IMR-90 (cell line): ENCODE measurements at regions not wholly inside any gene's neighbourhood (a gene's known extent, or its start where the extent isn't known, plus 50 kb on each side); places are given as distances from the start of the nearest gene placed in this dataset.

Experiments used
- ATAC-seq: fragments of 200-7000 bp; cut with Tn5 transposase; 2 replicates; pipeline ENCODE4 v1.9.1; 2020; ENCODE audit warnings: low read depth, mild to moderate bottlenecking, moderate library complexity
- BruUV-seq: library from RNA; stranded (reverse); fragments of 400-500 nt; replicated peaks from 2 replicates; lab custom pipeline; 2021; lab: Mats Ljungman, UMichigan
- CTCF ChIA-PET: fragments of 300-600 bp; formaldehyde crosslinking; extraction: SDS; loops from one replicate; lab custom pipeline; 2021; ENCODE audit warnings: antibody characterized with exemption; lab: Yijun Ruan, JAX
- POLR2A ChIA-PET: fragments of 300-600 bp; sonication (Branson Sonifier 250); formaldehyde crosslinking; loops from one replicate; lab custom pipeline; 2022; ENCODE audit warnings: antibody characterized with exemption; ENCODE audit not compliant: unreplicated experiment; lab: Charles Lee
- DNase-seq: peaks from one replicate; pipeline ENCODE4 v3.0.0; 2013
- H2AFZ ChIP-seq: replicated peaks from 2 replicates; pipeline ENCODE3; 2013; ENCODE audit warnings: low read length, mild to moderate bottlenecking; ENCODE audit not compliant: poor library complexity
- H2AK5ac ChIP-seq: 2 replicates; pipeline ENCODE4 v1.6.1; 2013; ENCODE audit warnings: low read depth, low read length, inconsistent platforms
- H2AK9ac ChIP-seq: replicated peaks from 2 replicates; pipeline ENCODE3; 2013; ENCODE audit warnings: mild to moderate bottlenecking, low read depth, low read length, moderate library complexity; ENCODE audit not compliant: poor library complexity
- H2BK120ac ChIP-seq: 2 replicates; pipeline ENCODE4 v1.6.1; 2013; ENCODE audit warnings: low read depth, low read length, inconsistent platforms
- H2BK15ac ChIP-seq: 3 replicates; pipeline ENCODE4 v1.6.1; 2013; ENCODE audit warnings: low read depth, low read length, inconsistent platforms
- H2BK20ac ChIP-seq: 2 replicates; pipeline ENCODE4 v1.6.1; 2013; ENCODE audit warnings: low read depth, mild to moderate bottlenecking, inconsistent platforms, low read length, moderate library complexity
- H2BK5ac ChIP-seq: 2 replicates; pipeline ENCODE4 v1.6.1; 2013; ENCODE audit warnings: mild to moderate bottlenecking, low read depth, low read length, inconsistent platforms; ENCODE audit not compliant: poor library complexity, severe bottlenecking
- H3K14ac ChIP-seq: replicated peaks from 2 replicates; pipeline ENCODE4 v1.6.1; 2013; ENCODE audit warnings: low read depth, low read length, inconsistent platforms
- H3K18ac ChIP-seq: 2 replicates; pipeline ENCODE4 v1.6.1; 2013; ENCODE audit warnings: low read depth, low read length, control low read depth
- H3K23ac ChIP-seq: 2 replicates; pipeline ENCODE4 v1.6.1; 2013; ENCODE audit warnings: low read depth, low read length, inconsistent platforms
- H3K27ac ChIP-seq: 2 replicates; pipeline ENCODE4 v1.5.1; 2013; ENCODE audit warnings: mild to moderate bottlenecking, control low read depth, low read length; ENCODE audit not compliant: insufficient read depth
- H3K27me3 ChIP-seq: 2 replicates; pipeline ENCODE4 v1.6.1; 2013; ENCODE audit warnings: low read length; ENCODE audit not compliant: control insufficient read depth, insufficient read depth
- H3K36me3 ChIP-seq: 2 replicates; pipeline ENCODE4 v1.6.1; 2013; ENCODE audit warnings: low read length, mixed read lengths; ENCODE audit not compliant: control insufficient read depth, insufficient read depth
- H3K4ac ChIP-seq: 2 replicates; pipeline ENCODE4 v1.6.1; 2013; ENCODE audit warnings: low read depth, low read length, inconsistent platforms
- H3K4me1 ChIP-seq: 2 replicates; pipeline ENCODE4 v1.6.1; 2013; ENCODE audit warnings: low read length, mixed read lengths; ENCODE audit not compliant: control insufficient read depth, insufficient read depth
- H3K4me2 ChIP-seq: 2 replicates; pipeline ENCODE4 v1.6.1; 2013; ENCODE audit warnings: low read depth, mild to moderate bottlenecking, control low read depth, low read length, moderate library complexity
- H3K4me3 ChIP-seq: 2 replicates; pipeline ENCODE4 v1.5.1; 2013; ENCODE audit warnings: low read depth, mild to moderate bottlenecking, control low read depth, low read length, moderate library complexity; ENCODE audit not compliant: insufficient read depth
- H3K56ac ChIP-seq: 2 replicates; pipeline ENCODE4 v1.6.1; 2013; ENCODE audit warnings: low read length, inconsistent platforms; ENCODE audit not compliant: insufficient read depth; ENCODE audit errors: extremely low read depth
- H3K79me1 ChIP-seq, 2 experiments: 2 replicates each; pipeline ENCODE4 v1.6.1; 2013; ENCODE audit warnings: low read length in 2 of 2, inconsistent platforms in 1 of 2, low read depth in 1 of 2
- H3K9ac ChIP-seq: 2 replicates; pipeline ENCODE4 v1.6.1; 2013; ENCODE audit warnings: low read depth, low read length, control low read depth
- H3K9me1 ChIP-seq: 2 replicates; pipeline ENCODE4 v1.6.1; 2013; ENCODE audit warnings: low read length, inconsistent platforms; ENCODE audit not compliant: insufficient read depth
- H3K9me3 ChIP-seq: 2 replicates; pipeline ENCODE4 v1.6.1; 2013; ENCODE audit warnings: low read length; ENCODE audit not compliant: control insufficient read depth, insufficient read depth
- H4K20me1 ChIP-seq: 2 replicates; pipeline ENCODE4 v1.6.1; 2013; ENCODE audit warnings: low read length, inconsistent platforms; ENCODE audit not compliant: insufficient read depth
- H4K5ac ChIP-seq: 2 replicates; pipeline ENCODE4 v1.6.1; 2013; ENCODE audit warnings: mild to moderate bottlenecking, low read depth, low read length, control low read depth
- H4K8ac ChIP-seq, 2 experiments: 2 replicates each; pipeline ENCODE4 v1.6.1; 2013; ENCODE audit warnings: low read depth in 2 of 2, low read length in 2 of 2, control low read depth in 1 of 2, inconsistent platforms in 1 of 2
- H4K91ac ChIP-seq: 2 replicates; pipeline ENCODE4 v1.6.1; 2013; ENCODE audit warnings: low read depth, low read length, inconsistent platforms; ENCODE audit not compliant: insufficient read depth
- BHLHE40 ChIP-seq: fragments of 150-350 bp; IDR thresholded peaks from 2 replicates; pipeline ENCODE4 v1.6.1; 2016; ENCODE audit warnings: mild to moderate bottlenecking, low read depth, low read length
- CEBPB ChIP-seq: IDR thresholded peaks from 2 replicates; pipeline ENCODE4 v1.6.1; 2012; ENCODE audit warnings: low read depth, low read length, improper control_type of control experiment
- CHD1 ChIP-seq: IDR thresholded peaks from 2 replicates; pipeline ENCODE4 v1.6.1; 2012; ENCODE audit warnings: low read depth, low read length, improper control_type of control experiment
- FOS ChIP-seq: fragments of 150-350 bp; IDR thresholded peaks from 2 replicates; pipeline ENCODE4 v1.6.1; 2016; ENCODE audit warnings: low read depth, low read length
- MAFK ChIP-seq: IDR thresholded peaks from 2 replicates; pipeline ENCODE4 v1.6.1; 2012; ENCODE audit warnings: low read depth, low read length, improper control_type of control experiment
- MAZ ChIP-seq: IDR thresholded peaks from 2 replicates; pipeline ENCODE4 v1.6.1; 2012; ENCODE audit warnings: low read depth, mild to moderate bottlenecking, low read length, improper control_type of control experiment, moderate library complexity, borderline replicate concordance
- POLR2A ChIP-seq: IDR thresholded peaks from 2 replicates; pipeline ENCODE4 v1.6.1; 2012; ENCODE audit warnings: mild to moderate bottlenecking, low read depth, low read length
- RAD21 ChIP-seq: IDR thresholded peaks from 2 replicates; pipeline ENCODE4 v1.6.1; 2012; ENCODE audit warnings: low read length, improper control_type of control experiment
- RCOR1 ChIP-seq: IDR thresholded peaks from 2 replicates; pipeline ENCODE4 v1.6.1; 2012; ENCODE audit warnings: mild to moderate bottlenecking, low read length, improper control_type of control experiment; ENCODE audit not compliant: insufficient replicate concordance
- RFX5 ChIP-seq: IDR thresholded peaks from 2 replicates; pipeline ENCODE4 v1.8.0; 2012; ENCODE audit warnings: low read depth, mild to moderate bottlenecking, low read length, moderate library complexity
- USF2 ChIP-seq: fragments of 150-350 bp; IDR thresholded peaks from 2 replicates; pipeline ENCODE4 v1.6.1; 2017; ENCODE audit warnings: mild to moderate bottlenecking, antibody characterized with exemption, low read length, low read depth
- WGBS, 2 experiments: methylation state at CpG; one replicate each; pipeline versions ENCODE4 v1.1.5 to v1.1.7; 2013; ENCODE audit warnings: missing lambda C conversion rate in 2 of 2; ENCODE audit not compliant: insufficient read length in 1 of 2; ENCODE audit errors: extremely low coverage in 2 of 2; 5-methylcytosine and 5-hydroxymethylcytosine counted together
- dilution Hi-C: fragments of 300-500 bp; cut with HindIII; formaldehyde crosslinking; loops from one replicate; pipeline ENCODE4 v1.14.3; 2018; ENCODE audit warnings: low sequenced_read_pairs; ENCODE audit not compliant: unreplicated experiment
- in situ Hi-C: fragments of 300-500 bp; cut with MboI; formaldehyde crosslinking; loops from 3 replicates; pipeline ENCODE4 v1.14.3; 2019; ENCODE audit warnings: low sequenced_read_pairs, inconsistent platforms, mixed read lengths
- intact Hi-C: fragments of 100-400 bp; cut with micrococcal nuclease; formaldehyde crosslinking; loops from 2 replicates; pipeline ENCODE4 v1.10.0; 2022
- TF ChIP-seq, protein P1 (sequence below): conservative IDR thresholded peaks from 2 replicates; pipeline ENCODE4 v1.5.1; 2012; ENCODE audit warnings: mild to moderate bottlenecking, low read depth, low read length, improper control_type of control experiment

DNA sequence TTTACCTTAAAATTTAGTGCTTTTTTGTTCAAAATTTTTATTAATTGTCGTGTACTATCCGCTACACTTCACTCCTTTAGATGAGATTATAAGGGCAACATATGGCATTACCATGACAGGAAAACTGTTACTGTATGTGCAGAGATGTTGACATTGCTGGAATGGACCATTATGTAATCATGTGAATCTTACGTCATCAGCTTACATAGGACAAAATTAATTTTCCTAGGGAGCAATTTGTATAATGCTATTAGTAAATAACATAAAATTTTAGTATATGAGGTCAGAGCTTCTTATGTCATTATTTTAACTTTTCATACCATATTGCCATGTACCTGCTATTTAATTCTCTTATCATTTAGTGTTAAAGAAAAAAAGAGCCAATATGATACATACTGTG lies 110.4 kb upstream of the KLHL1 start:
- intact Hi-C loops = no loop called here
- H3K4ac ChIP-seq = no peak overlapping the region
- H3K18ac ChIP-seq = no peak overlapping the region
- DNase-seq = no peak
- no peak overlapping the region for H4K8ac ChIP-seq
- BruUV-seq = no TSS peak
- no peak overlapping the region for H3K56ac ChIP-seq
- dilution Hi-C loops = no loop called here
- H2AFZ ChIP-seq = no peak overlapping the region
- H3K14ac ChIP-seq = no peak overlapping the region
- no peak for ATAC-seq
- ChIA-PET CTCF (no interaction called here), POLR2A (no interaction called here)
- H3K9me3 ChIP-seq = no peaks in the 10 kb centered on the region
- no peak overlapping the region for H2BK5ac ChIP-seq
- H3K9me1 ChIP-seq = no peaks in the 10 kb centered on the region
- no peaks in the 10 kb centered on the region for H3K79me1 ChIP-seq
- H3K9ac ChIP-seq = no peak overlapping the region
- H3K4me3 ChIP-seq = no peak overlapping the region
- H4K91ac ChIP-seq = no peak overlapping the region
- no CpG with 5 or more reads among the region's 3 CpGs for WGBS, 2 experiments
- no peaks in the 10 kb centered on the region for H3K4me1 ChIP-seq
- H4K5ac ChIP-seq = no peak overlapping the region
- no peaks in the 10 kb centered on the region for H3K27me3 ChIP-seq
- no peak overlapping the region for H3K4me2 ChIP-seq
- H2BK15ac ChIP-seq = no peak overlapping the region
- no peak overlapping the region for H2AK9ac ChIP-seq
- TF ChIP-seq BHLHE40 = no peak
- TF ChIP-seq FOS = no peak
- TF ChIP-seq CEBPB = no peak
- TF ChIP-seq RFX5 = no peak
- TF ChIP-seq, protein P1, sequence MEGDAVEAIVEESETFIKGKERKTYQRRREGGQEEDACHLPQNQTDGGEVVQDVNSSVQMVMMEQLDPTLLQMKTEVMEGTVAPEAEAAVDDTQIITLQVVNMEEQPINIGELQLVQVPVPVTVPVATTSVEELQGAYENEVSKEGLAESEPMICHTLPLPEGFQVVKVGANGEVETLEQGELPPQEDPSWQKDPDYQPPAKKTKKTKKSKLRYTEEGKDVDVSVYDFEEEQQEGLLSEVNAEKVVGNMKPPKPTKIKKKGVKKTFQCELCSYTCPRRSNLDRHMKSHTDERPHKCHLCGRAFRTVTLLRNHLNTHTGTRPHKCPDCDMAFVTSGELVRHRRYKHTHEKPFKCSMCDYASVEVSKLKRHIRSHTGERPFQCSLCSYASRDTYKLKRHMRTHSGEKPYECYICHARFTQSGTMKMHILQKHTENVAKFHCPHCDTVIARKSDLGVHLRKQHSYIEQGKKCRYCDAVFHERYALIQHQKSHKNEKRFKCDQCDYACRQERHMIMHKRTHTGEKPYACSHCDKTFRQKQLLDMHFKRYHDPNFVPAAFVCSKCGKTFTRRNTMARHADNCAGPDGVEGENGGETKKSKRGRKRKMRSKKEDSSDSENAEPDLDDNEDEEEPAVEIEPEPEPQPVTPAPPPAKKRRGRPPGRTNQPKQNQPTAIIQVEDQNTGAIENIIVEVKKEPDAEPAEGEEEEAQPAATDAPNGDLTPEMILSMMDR = no peak
- TF ChIP-seq RAD21 = no peak
- TF ChIP-seq POLR2A = no peak
- TF ChIP-seq MAZ = no peak
- no peak for TF ChIP-seq RCOR1
- TF ChIP-seq USF2 = no peak
- TF ChIP-seq MAFK = no peak
- TF ChIP-seq CHD1 = no peak
- H2AK5ac ChIP-seq = no peak overlapping the region
- no peak overlapping the region for H2BK20ac ChIP-seq
- no peak overlapping the region for H2BK120ac ChIP-seq
- in situ Hi-C loops = no loop called here
- H3K23ac ChIP-seq = no peak overlapping the region
- H4K20me1 ChIP-seq = no peaks in the 10 kb centered on the region
- no peaks in the 10 kb centered on the region for H3K36me3 ChIP-seq
- H3K27ac ChIP-seq = no peak overlapping the region
